GM19238 (cell line): ENCODE measurements at regions not wholly inside any gene's neighbourhood (a gene's known extent, or its start where the extent isn't known, plus 50 kb on each side); places are given as distances from the start of the nearest gene placed in this dataset.

Experiments
- DNase-seq: peaks from one replicate; pipeline ENCODE4 v3.0.0; 2011; ENCODE audit warnings: low spot score; ENCODE audit not compliant: insufficient read length

DNA sequence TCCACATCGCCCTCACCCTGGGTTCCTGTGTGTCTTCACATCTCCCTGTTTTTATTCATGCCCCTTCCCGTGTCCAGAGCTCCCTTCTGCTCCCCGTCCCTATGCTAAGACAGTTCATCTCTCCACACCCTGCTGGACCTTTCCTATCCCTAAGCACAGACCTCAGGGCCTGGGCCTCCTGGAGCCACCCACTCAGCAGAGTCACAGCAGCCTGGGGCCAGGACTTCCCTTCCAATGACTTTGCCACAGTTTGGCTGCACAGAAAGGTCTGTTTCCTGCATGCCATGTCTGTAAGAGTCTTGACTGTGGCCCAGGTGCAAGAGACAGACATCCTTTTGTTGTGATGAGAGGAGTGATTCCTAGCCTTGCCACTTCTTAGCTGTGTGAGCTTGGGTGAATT, 470.7 kb downstream of the TSHZ3 start:
- no peak for DNase-seq

DNA sequence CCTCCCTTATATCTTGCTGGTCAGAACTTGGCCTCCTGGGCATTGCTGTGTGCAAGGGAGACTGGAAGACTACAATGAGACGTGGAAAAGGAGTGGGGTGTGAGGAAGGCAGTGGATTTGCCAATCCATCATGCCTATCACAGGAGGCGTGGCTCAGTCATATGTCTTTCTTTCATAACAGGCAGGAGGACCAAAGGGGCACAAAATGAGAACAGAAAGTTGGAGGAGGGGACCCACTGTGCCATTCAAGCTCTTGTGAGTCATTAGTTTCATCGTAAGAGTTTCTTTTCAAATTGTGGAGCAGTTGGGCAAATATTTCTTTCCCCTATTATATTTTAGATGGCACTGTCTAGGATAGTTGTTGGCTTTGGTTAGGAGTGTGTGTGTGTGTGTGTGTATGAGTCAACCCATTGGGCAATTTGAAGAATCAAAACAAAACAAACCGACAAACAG, 471.5 kb downstream of the TSHZ3 start:
- DNase-seq, result no peak

DNA sequence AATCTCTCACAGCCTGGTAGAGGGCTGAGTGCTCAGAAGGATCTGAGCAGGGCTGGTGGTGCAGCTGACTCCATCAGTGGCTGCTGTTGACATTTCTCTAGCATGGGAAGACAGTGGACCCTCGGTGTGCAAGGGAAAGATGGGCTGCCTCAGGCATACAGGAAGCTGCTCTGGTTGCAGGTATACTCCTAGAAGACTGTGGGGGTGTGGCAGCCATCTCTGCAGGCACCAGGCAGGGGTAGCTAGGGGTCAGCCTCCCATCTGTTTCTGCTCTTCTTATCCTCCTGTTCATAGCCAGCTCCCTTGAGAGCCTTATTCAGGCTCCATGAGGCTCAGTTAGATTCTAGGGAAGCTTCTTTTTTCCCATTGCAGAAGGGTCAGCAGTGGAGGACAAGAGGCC, 475.5 kb downstream of the TSHZ3 start:
- no peak for DNase-seq

DNA sequence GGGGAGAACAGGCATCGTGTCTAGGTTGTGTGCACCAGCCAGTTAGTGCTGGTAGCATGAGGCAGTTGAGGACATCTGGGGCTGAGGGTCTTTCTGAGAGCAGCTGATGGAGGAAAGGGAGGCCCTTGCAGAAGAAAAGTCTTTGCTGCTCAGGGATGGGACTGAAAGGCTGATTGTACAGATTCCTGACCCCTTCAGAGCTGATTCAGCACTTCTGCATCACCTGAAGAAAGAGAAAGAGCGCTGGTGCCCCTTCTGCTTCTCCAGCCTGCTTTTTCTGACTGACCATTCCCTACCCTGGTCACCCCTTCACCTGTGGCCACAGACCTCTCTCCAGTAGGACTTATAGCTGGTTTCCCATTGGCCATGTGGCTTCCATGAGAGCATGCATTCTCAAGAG, 476.2 kb downstream of the TSHZ3 start:
- no peak for DNase-seq

DNA sequence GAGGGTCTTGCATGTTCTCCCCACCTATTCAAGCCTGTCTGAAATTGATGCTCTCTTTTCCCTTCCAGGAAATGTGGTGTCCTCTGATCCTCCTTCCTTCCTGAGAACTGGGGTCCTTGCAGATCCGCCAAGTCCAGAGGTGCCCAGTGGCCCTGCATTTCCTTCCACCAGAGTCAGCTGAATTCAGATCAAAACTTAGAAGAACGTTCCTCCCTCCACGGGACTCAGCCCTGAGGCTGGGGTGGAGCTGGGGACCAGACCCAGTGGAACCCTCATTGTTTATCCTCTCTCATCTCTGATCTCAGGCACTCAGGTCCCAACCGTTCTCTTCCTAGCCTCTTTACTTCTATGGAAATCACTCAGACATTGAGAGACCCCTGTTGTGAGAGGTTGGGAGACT, 477.3 kb downstream of the TSHZ3 start:
- DNase-seq, result no peak

DNA sequence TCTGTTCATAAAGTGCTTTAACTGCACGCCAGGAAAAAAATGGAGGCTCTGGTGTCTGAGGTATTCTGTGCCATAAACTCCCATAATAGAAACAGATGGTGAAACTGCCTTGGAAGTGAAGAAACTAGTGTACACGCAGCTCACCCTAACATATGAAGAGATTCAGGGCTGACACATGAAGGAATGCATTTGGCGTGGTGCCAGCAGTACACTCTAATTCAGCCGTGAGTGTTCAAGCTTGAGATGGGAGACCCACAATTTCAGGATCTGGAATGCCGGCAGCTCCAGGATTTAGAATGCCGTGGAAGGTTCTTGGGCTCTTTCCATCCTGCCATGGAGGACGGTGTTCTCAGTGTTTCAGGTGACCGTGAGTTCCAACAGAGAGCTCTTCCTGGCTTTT, 478.4 kb downstream of the TSHZ3 start:
- DNase-seq, result no peak

DNA sequence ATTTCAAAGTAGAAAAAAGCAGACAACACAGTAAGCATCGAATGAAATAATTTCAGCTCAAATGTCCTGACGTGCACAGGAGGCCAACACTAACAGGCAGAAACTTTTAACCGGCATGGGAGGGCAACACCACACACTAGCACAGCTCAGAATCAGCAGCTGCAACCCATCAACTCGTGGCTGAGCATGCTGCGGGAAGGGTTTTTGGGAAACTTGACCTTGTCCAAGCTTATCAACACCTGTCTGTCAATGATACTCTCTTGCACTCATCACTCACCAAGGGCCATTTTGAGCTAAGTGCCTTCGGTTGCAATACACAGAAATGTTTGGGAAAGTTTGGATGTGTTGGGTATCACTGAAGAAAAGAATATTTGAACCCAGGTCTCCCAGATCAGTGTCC, 483.7 kb downstream of the TSHZ3 start:
- DNase-seq, result no peak

DNA sequence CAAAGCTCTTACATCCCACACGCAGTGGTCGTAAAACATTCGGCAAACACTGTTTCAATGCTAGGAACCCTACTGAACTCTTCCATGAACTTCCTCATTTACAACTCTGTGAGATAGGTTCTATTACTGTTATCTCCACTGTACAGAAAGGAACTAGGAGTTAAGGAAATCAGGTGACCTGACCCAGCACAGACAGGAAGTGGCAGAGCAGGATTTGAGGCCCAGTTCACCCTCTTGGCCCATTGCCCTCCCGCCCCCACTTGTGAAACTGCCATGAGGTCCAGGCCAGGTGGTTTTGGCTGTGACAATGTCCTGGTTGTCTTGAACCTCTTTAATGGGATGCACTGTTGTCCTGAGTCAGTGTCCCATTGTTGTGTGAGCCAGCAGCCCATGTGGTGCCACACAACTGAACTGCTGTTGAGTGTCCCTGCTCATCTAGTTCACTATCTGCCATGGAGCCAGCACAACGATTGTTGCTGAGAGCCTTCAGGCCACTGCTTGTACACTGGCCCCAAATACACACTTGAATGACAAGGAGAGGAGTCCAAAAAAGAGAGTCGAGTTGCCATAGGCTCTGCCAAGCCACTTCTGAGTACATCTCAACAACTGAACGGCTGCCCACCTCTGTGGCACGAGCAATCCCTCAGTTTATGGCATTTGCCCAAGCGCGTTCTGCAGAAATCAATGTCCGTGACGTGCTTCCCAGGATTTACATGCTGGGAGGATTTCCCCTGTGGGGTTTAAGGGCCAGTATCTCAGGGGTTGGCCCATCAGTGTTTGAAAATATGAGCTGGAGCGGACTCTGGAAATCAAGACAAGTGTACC, 484.6 kb downstream of the TSHZ3 start:
- no peak for DNase-seq

DNA sequence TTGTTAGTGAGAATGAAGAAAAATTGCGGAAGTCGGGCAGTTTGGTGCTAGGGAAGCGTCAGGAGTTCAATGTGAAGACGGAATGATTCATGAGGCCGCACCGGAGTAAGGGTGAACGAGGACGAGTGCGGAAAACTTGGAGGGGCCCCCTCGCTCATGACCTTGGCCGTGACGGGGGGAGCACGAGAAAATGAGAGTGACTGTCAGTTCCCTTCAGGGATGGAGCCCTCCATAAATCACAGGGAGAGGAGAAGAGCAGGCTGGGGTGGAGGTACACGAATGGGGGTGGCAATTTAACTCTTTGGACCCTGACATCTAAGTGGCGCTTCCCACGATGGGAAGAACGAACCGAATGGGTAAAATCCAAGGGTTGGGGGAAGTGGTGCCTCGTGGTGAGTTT, 486.4 kb downstream of the TSHZ3 start:
- no peak for DNase-seq

DNA sequence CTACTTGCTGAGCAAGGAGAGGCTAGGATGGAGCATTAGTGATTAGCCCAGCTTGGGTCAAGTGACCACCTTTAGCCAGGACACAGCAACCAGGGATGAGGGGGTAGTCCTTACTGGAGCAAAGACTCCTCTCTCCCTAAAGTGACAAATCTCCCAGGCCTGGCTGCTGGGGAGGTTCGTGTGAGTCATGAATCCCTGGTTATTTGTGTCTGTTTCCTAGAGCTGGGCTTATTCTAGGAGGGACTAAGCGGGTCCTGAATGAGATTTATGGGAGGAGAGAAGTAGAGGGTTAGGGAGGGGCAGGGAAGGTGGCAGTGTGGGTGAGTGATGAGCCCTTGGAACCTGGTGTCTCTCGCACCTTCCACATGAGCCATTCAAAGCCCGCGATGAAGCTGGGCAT, 487.3 kb downstream of the TSHZ3 start:
- DNase-seq, result no peak

DNA sequence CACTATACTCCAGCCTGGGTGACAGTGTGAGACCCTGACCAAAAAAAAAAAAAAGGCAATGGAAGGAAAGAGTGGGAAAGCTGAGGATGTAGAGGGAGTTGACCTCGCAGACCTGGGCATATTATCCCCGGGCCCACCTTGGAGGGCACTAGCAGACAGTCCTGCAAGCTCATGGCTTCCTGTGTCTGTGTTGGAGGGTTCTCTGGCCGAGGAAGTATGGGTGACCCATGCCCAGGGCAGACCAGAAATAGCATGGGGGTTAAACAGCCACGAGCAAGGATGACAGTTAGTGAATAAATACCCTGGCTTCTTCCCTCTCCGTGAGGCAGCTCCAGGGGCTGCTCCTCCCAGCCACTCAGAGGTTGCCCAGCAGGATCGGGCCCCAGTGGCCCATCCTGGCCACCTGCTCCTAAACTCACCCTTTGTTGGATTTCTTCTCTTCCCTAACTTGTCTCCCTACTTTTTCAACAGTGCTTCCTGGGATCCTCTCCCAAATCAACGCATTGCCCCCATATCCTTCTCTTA, 485.8 kb downstream of the ZNF536 start:
- DNase-seq, result no peak

DNA sequence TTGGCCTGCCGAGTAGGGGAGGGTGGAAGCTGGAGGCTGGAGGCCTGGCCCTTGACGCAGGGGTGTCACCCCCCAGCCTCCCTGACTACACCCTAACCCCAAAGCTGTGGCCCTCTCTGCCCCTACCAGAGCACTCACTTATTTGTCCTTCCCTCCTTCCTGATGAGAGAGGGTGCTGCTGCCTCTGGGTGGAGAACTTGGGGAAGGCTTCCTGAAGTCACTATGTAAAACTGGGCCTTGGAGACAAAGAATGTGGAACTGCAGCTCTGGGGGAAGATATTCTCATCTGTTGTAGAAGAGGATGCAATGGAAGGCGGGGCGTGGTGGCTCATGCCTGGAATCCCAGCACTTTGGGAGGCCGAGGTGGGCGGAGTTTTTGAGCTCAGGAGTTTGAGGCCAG, 485.2 kb downstream of the ZNF536 start:
- DNase-seq, result no peak

DNA sequence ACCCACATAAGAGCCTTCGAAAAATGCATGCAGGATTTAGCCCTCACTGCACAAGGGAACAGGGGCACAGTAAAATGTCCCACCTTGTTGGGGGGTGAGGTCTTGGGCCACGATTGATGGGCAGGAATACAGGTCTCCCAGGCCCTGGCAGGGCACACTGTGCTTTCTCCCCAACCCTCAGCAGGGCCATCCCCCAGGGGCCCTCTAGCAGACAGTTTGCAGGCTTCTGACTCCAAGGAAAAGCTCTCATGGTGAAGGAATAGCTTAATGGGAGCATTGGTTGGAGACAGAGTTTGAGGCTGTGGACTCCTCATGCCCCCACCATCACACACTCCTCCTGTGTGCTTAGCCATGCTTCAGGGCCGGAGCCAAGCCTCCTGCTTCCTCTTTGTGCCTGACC, 484.6 kb downstream of the ZNF536 start:
- DNase-seq, result no peak

DNA sequence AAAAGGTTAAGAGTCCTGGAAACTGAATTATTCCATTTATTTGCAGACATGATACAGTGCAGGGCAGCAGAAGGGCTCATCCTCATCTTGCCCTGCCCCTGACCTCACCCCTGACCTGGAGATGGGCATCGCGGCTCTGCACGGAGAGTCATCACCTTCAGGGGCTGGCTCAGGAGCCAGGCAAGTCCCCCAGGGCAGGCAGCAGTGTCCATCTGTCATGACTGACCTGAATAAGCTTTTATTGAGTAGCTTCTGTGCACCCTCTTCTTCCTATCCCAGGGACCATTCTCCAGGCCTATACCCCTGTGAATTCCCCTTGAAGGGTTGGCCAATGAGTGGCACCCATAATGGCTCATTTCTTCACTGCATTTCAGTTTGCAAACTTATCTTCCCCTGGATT, 484.2 kb downstream of the ZNF536 start:
- DNase-seq, result no peak

DNA sequence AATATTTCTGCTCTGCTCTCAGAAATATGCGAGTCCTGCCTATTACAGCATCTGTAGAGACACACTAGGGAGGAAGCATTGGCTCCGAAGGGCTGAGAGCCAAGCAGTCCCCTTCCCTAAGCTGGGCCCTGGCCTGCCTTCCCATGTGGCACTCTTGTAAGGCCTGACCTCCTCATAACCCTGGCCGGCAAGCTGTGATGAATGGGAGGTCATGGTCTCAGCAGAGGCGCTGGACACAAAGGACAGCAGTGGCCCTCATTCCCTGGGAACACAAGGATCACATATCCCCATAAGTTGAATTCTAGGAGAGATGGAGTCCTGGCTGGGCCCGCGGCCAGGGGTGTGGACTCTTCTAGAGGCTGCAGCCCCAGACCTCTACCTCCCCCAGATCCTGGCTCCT, 483.3 kb downstream of the ZNF536 start:
- no peak for DNase-seq

DNA sequence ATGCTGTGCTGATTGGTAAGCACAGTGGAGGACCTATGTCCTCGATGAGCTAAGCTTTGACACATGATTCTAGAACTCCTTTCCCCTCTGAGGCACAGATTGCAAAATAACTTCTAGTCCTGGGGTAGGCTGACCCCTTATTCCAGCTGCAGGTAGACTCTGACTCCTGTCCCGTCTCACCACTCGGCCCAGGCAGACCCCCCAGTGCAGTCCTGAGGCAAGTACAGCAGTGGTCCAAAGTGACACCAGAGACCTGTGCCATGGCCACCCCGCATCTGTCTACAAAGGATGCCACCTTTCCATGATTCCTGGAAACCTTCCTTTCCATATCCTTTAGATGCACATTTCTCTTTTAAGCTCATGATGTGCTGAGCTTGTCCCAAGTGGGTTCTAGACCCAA, 482.5 kb downstream of the ZNF536 start:
- DNase-seq, result no peak

DNA sequence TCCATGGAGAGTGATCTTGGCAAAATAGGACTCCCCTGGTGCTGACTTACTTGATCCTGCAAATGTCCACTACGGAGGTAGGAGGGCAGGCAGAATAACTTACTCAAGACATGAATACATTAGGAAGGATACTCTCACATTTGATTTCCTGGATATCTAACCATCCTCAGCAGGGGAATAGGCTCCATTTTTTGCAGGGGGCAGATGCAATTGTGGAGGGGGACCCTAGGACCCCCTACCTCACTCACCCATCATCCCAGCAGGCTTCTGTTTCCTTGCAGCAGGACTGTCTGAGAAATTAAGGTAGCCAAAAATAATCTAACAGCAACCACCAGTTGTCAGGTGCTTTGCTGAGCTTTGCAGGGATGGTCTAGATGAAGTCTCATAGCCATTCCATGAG, 482.0 kb downstream of the ZNF536 start:
- no peak for DNase-seq

DNA sequence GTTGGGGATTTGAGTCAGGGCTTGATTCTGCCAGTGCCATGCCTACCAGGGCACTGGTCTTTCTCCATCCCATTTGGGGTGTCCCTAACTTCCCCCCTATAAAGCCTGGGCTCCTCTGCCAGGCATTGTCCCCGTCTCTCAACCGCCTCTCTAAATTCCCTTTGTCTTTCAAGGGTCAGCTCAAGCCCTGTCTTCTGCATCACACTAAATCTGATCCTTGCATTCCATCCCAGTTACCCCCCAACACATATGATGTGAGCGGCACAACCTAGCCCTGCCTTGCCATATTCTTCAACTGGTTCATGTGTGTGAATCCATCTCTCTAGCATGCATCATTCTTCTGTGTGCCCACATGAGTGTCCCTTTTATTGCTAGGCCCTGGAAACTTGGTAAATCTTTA, 480.9 kb downstream of the ZNF536 start:
- no peak for DNase-seq

DNA sequence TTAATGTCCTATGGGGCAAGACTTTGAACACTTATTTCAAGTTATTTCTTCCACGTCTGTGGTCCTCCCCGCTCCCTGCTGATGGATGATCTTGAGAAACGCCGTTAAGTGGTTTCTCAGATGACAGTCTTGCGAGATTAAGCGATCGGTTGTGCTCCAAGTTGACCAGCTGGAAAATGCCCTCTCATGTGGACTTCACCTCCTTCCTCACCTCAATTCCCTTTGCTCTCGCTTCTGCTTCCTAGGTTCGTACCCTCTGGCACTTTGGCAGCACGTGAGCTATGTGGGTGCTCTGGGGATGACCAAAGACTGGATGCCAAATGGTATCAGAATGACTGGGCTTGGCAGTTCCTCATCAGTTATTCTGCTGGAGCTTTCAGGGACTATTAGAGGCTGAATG, 480.0 kb downstream of the ZNF536 start:
- no peak for DNase-seq

DNA sequence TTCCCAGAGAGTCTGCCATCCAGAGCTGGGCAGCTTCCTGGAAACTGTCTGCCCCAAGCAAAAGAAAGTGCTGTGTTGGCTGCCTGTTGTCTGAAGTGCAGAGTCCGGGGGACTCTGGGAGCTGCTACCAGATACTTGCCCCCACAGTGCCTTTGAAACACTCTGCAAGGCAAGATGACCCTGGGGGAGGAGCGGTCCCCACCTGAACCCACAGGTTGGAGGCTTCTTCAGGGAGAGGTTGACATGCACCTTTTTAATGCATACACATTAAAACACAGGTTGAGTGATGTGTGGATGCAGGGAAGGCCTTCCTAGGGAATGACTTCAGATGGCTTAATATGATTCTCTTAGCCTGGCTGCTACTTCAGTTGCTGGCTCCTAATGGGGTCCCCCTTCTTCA, 479.5 kb downstream of the ZNF536 start:
- DNase-seq, result no peak

DNA sequence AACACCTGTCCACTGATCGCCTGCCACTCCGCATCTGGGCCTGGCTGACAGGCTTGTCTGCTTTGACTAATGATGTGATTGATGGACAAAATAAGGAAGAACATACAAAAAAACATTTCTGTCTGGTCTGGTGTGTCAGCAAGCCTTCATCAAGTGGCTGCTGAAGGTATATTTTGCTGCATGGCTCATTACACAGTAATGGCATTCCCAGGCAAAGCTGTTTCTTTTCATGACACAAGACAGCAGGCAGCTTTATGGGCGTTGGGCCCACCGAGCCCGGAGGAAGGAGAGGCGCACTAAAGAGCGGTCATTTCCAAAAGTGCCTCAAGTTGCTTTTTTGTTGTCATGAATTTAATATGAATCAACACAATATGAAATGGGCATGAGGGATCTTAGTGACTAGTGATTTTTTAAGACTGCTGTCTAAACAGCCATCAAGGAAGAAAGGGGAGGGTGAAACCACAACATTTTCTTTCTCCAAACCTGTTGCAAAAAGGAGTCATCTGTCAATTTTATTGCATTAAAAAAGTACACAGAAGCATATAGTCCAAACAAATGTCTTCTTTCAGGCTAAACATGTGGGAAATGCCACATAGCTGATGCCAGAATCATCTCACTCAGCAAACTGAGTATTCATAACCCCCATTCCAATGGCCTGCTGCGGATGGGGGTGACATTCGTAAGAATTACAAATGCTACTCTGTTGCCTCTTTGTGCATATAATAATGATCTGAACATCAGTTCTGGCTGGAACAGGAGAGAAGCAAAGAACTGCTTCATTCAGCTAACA, 476.6 kb downstream of the ZNF536 start:
- DNase-seq, result no peak

DNA sequence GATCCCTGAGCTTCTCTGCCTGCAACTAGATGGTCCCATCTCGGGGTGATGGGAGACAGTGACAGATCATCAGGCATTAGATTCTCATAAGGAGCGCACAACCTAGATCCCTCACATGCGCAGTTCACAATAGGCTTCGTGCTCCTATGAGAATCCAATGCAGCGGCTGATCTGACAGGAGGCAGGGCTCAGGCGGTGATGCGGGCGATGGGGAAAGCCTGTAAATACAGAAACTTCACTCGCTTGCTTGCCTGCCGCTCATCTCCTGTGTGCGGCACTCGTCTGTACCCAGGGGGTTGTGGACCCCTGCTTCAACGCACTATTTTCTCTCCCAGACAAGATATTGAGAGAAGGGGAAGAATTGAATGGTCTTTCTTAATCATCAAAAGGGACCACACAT, 473.9 kb downstream of the ZNF536 start:
- no peak for DNase-seq

DNA sequence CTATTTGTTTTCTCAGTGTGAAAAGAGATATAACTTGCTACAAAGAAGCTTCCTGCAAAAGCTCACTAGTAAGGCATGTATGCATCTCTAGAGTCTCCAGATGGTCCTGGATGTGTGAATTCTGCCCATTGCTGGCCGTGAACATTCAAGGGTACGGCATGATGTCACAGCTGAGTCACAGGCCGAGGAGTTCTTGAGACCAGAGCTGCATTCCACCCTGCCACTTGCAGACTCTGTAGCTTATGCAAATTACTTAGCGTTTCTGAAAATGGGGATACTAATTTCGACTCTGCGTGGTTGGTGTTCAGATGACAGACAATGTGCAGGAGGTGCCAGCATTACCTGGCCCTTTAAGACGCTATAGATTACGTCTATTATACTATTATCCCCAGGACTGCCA, 470.7 kb downstream of the ZNF536 start:
- DNase-seq, result no peak
